ENCODE measurements at regions not wholly inside any gene's neighbourhood (a gene's known extent, or its start where the extent isn't known, plus 50 kb on each side); places are given as distances from the start of the nearest gene placed in this dataset.

GRCh38 chr15:47367726-47368390 is 349.4 kb upstream of the SEMA6D start:
- TF ChIP-seq MXI1 (IDR thresholded peaks at IDR 0.05; ENCODE audit: borderline replicate concordance, low read depth, low read length) (no peak), CTCF (conservative IDR thresholded peaks at IDR 0.05; ENCODE audit: low read depth, low read length) (no peak), POLR2A (IDR thresholded peaks at IDR 0.05; ENCODE audit: low read depth, low read length) (no peak), SMC3 (IDR thresholded peaks at IDR 0.05; ENCODE audit: low read depth, low read length) (no peak), CHD1 (IDR thresholded peaks at IDR 0.05; ENCODE audit: low read depth, low read length) (no peak), MAFK (IDR thresholded peaks at IDR 0.05; ENCODE audit: low read depth, low read length) (no peak), RAD21 (IDR thresholded peaks at IDR 0.05; ENCODE audit: low read length) (no peak)

All from IMR-90 (cell line).